NCI-H524 treated with DMSO at 0.1 percent for 48 hours (cell line): ENCODE measurements at regions not wholly inside any gene's neighbourhood (a gene's known extent, or its start where the extent isn't known, plus 50 kb on each side); places are given as distances from the start of the nearest gene placed in this dataset.

Experiments used
- DNase-seq: peaks from one replicate; lab custom pipeline; 2025; lab: John Stamatoyannopoulos, UW

DNA sequence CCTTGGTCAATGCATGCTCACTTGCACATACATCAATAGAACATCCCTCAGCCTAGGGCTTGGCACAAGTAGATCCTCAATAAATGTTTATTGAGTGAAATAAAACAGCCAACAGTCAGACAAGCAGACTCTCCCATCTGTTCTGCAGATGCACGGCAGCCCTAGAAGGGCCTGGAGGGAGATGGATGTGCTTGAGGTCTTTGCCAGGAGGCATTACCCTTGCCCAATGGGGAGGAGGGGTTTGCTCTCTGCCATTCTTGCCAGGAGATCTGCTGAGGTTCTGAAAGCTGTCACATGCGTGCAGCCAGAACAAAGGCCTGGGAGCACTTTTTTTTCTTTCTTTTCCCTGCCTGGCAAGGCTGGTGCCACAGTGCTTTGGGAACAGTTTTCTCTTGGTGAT, 349.3 kb upstream of the THRB start:
- DNase-seq, result no peak

- no peak for DNase-seq
These were observed 351.0 kb upstream of the THRB start for GRCh38 chr3:24845524-24846155.

DNA sequence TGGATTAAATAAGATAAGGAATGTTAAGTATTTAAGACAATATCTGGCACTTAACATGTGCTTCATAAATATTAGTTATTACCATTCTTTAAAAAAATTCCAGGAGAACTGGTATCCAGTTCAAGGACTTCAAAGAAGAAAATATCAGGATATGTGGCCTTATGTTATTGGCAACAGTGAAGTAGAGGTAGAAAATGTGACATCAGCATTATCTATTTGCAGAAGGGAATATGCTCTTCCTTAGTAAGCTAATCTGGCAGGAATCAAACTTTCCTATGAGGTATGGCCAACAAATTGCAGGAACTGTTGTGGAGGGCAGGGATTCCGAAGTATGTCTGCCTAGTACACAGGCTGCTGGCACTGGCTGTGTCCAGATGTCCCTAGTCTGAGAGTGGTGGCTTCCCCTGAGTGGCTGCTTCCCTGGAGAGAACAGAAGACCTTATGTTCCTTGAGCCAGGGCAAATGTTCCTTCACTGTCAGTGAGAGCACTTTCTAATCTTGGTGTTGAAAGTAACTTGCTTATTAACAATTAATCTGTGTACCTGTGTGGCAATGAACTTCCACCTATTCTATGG, 351.7 kb upstream of the THRB start:
- peak; percentile 32 for DNase-seq

DNA sequence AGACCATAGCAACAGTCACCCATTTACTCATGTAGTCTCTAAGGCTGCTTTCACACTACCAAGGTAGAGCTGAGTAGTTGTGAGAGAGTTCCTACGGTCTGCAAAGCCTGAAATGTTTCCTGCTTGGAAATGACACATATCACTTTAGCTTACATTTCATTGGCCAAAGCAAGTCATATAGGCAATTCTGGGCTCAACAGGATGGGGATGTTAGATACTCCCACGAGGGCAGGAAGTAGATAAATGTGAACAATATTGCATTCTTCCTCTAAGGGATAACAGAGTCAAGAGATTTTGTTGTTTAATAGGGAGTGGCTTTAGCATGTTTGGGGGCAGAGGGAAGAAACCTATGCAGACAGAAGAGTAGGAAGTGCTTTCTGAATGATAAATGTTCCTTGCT, 355.6 kb upstream of the THRB start:
- DNase-seq, result no peak

DNA sequence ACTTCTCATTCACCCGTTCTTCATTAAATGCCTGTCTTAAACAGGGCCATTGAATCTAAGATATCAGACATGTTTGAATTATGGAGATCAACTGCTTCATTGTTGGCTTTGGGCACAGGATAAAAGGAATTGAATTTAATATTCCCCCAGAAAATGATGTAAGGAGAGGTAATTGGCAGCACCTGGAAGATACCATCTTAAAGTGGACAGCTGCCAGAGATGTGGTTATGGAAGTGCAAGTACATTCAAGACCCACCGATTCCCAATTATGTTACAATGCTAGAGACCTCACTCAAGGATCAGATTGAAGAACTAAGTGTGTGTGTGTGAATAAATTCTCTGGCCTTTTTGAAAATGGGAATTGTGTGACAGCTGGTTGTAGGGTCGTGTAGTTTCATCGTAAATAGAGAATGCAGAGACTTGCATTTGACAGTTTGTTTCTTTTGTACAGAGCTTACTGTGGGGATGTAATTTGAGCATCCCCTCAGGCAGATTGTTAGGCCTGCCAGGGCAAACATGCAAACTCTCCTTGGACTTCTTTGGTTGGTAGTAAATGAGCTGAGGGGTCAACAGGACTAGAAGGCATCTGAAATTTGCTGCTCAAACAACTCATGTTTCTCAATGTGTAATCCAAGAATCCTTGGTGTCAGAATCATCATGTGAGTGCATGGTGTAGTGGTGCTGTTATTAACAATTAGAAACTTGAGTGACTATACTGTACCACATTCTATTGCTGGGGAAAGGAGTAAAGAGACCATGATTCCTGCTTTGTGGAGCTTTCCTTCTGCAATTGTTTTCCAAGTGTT, 359.2 kb upstream of the THRB start:
- peak; percentile 52 for DNase-seq

GRCh38 chr3:24854748-24855147, 360.1 kb upstream of the THRB start:
- DNase-seq, result no peak

- no peak for DNase-seq
These were observed 363.3 kb upstream of the THRB start for GRCh38 chr3:24857945-24858344.

- no peak for DNase-seq
These were observed 368.6 kb upstream of the THRB start for GRCh38 chr3:24863215-24863614.

DNA sequence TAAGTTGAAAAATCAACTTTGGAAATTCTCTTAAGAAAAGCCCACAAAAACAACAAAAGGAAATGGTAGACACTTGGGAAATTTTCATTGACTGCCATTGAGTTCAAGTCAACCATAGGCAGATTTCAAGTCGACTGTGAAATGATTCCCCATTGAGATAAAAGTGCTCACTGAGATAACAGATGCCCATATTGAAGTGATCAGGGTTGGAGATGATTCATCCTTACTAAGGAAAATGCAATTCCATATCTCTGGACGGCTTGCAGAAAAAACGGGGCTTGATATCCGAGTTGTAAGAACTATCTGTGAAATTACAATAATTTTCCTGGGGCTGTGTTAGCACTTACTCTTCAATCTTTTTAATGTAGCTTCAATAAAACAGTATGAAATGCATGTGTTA, 373.1 kb upstream of the THRB start:
- no peak for DNase-seq

DNA sequence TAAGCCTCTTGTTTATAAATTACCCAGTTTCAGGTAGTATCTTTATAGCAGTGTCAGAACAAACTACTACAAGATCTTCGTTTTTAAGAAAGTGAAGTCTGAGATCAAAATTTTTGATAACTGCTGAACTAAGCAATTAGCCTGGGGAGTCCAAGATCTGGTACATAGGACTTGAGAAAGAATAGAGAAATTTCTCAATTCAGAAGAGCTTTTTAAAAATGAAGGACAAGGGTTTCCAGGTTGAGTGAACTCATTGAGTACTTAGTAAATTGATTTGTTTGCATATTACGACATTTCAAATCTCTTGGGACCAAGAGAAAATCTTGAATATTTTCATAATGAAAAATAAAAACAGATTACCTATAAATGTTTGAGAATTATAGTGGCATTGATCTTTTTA, 386.6 kb upstream of the THRB start:
- DNase-seq, result no peak

GRCh38 chr3:24886501-24886900, 391.9 kb upstream of the THRB start:
- peak; percentile 9 for DNase-seq

- no peak for DNase-seq
These were observed 395.4 kb upstream of the THRB start for GRCh38 chr3:24890012-24890411.

DNA sequence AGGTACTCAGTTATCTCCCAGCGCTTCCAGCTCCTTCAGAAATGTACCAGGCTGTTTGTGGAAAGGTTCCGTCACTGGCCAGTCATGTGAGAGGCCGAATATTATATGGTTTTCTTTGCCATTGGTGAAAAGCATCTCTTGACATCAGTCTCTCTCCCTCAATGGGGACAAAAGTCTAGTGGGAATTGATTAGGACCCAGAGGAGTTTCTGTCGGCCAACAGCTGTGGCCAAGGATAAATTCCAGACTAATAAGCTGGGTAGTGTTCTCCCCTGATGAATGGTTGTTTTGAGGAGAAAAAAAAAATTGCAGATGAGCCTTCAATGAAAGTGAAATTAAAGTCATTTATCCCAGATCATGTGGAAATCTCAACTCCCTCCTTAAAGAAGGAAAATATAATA, 404.7 kb upstream of the THRB start:
- DNase-seq, result no peak

DNA sequence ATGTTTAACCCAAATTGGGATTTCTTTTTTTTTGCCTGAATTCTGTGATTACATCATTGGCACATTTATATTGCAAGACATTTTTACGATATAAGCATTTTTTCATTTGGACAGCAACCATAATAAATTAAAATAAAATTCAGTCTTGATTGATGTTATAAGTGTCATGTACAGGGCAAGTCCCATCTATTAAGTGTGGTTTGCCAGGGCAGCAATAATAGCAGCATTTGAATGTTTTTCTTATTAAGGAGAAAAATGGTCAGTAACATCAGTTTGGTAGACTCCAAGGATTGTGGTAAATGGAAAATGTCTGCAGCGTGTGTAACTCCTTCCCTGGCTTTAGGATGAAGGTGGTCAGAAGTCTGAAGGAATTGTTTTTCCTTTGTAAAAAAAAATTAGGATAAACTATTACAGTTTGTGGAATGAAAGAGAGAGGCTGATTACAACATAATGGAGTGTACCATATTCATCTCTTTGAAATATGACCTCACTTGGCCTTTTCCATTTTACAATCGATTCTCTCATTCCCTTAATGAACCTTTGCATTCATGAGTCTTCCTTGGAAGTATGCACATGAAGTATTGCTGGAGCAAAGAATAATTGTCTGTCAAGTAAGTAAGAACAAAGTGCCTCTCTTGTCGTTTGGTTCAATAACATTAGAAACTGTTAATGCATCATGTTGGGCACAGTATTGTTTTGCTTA, 405.4 kb upstream of the THRB start:
- DNase-seq, result no peak

DNA sequence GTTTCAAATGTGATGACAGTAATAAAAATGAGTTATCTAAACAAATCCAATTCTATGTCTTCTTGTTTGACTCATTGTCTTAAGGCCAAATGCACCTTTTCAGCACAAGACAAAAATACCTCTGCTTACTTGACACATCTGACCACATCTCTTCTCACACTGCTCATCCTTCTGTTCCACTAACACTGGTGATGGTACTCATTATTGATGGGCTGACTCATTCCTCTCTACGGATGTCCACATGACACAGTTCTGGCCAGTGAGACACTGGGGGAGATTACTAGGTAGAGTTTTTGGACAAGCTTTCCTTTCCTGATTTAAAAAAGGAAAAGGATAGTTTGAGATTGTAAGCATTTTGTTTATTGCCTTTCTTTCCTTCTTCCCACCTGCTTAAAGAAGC, 410.6 kb upstream of the THRB start:
- no peak for DNase-seq

DNA sequence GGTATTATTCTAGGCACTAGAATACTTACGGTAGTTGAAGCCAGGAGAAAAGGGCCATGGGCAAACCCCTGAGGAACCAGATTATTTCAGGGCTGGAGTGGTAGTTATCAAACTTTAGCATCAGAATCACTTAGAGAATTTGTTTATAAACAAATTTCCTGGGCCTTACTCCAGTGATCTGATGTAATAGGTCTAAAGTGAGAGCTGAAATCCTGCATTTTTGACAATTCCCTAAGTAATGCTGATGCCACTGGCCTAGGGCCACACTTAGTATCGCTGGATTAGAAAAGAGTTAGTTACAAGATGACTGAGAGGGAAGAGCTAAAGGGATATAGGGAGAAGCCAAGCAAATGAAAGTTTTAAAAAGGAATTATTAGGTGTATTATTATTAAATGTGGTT, 412.5 kb upstream of the THRB start:
- no peak for DNase-seq

- no peak for DNase-seq
These were observed 416.4 kb upstream of the THRB start for GRCh38 chr3:24911076-24911475.

GRCh38 chr3:24915639-24916038, 421.0 kb upstream of the THRB start:
- no peak for DNase-seq

- DNase-seq, result no peak
These were observed 423.3 kb upstream of the THRB start for GRCh38 chr3:24917908-24918307.

DNA sequence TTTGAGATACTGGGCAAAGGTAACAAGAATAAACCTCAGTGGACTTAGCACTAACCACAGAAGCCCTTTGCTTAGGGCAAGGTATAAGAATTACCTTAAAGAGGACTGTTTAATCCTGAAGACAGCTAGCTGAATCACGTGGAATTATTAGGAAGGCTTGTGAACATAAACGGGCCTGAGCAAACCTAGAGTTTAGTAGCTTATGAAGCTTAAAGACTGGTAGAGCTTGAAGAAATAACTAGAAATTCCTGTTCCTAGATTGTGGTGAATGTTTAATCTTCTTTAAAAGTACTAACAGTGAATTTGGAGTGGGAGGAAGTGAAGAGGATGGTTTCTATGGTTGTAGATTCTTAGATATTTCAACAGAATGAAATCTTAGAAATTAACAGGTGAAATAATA, 428.9 kb upstream of the THRB start:
- no peak for DNase-seq

GRCh38 chr3:24929521-24929920, 434.9 kb upstream of the THRB start:
- DNase-seq, result no peak

- DNase-seq, result no peak
These were observed 438.8 kb upstream of the THRB start for GRCh38 chr3:24933401-24933800.

- no peak for DNase-seq
These were observed 441.9 kb upstream of the THRB start for GRCh38 chr3:24936574-24936973.
